NCI-H748 treated with DMSO at 0.1 percent for 48 hours (cell line): ENCODE measurements at regions not wholly inside any gene's neighbourhood (a gene's known extent, or its start where the extent isn't known, plus 50 kb on each side); places are given as distances from the start of the nearest gene placed in this dataset.

Source experiments
- DNase-seq: peaks from one replicate; lab custom pipeline; 2025; lab: John Stamatoyannopoulos, UW

DNA sequence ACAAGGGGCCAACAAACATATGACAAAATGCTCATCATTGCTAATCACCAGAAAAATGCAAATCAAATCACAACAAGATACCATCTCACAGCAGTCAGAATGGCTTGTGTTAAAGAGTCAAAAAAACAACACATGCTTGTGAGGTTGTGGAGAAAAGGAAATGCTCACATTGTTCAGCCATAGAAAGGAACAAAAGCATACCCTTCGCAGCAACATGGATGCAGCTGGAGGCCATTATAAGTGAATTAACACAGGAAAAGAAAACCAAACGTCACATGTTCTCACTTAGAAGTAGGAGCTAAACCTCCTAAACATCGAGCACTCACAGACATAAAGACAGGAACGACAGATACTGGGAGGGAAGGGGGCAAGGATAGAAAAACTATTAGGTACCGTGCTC lies 678.4 kb upstream of the GRM7 start:
- no peak for DNase-seq

DNA sequence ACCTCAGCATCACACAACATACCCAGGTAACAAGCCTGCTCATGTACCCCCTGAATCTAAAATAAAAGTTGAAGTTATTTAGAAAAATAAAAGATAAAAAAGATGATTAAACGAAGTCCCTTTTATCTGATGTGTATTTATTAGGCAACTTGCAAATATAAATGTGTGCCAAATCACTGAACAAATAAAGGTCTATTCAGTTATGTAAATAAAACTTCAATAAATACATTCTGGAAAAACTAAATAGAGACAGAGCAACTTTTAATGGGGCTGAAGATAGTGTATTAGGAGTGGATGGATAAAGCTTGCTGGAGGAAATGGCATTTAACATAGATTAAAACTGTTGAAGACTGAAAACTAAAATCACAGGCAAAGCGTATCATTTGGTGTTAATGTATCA lies 678.0 kb upstream of the GRM7 start:
- DNase-seq, result no peak

DNA sequence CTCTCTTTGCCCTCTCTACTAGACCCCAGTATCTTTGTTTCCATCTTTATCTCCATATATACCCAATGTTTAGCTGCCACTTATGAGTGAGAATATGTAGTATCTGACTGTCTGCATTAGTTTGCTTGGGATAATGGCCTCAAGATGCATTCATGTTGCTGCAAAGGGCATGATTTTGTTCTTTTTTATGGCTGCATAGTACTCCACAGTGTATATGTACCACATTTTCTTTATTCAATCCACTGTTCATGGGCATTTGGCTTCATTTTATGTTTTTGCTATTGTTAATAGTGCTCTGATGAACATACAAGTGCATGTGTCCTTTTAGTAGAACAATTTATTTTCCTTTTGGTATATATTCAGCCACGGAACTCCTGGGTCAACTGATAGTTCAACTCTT lies 671.5 kb upstream of the GRM7 start:
- DNase-seq, result no peak

DNA sequence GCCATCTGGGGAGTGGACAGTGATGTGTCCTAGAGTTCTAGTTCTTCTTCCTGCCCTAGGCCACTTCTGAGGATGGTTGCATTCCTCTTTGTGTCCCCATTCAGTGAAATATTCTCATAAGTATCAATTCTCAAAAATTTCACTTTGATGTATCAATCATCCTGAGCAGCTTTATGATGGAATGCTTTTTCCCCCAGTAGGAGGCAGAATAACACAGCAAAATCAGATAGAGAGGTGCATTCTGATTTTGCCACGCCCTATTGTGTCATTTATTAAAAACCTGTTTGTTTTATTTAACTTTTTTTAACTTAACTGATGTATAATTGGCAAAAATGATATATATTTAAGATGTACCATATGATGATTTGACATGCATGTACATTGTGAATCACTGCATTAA lies 656.0 kb upstream of the GRM7 start:
- DNase-seq, result no peak

DNA sequence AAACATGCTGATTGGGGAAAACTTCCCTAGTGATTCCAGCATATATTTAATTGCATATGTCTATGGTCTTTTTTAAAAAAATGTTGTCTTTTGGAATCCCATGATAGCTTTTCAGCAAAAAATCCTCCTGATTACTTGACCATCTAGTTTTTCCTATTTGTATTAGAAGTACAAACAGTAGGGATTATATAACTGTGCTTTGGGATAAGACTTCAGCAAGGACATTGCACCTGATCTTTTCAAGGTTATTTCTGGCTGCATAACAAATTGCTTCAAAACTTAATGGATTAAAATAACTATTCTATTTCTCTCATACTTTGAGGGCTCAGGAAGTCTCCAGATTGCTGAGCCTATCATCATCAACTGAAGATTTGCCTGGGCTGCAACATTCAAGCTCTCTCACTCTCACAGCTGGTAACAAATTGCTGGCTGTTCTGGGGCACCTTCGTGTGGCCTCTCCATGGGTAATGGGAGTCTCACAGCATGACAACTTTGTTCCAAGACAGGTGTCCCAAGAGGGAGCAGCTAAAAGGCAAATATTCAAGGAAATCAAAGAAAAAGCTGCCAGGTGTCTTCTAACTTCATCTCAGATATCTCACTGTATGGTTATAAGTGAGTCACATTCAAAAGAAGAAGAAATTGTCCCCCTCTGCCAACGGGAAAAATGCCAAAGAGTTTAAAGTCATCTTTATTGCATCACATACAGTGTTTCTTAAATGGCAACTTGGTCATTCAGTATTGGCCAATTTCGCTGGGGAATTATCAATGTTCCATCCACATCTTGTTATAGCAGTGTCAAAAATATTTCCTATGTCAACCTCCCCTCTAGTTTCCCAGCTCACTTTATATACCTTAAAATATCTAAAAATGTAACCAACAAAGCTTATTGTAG lies 644.5 kb upstream of the GRM7 start:
- no peak for DNase-seq

DNA sequence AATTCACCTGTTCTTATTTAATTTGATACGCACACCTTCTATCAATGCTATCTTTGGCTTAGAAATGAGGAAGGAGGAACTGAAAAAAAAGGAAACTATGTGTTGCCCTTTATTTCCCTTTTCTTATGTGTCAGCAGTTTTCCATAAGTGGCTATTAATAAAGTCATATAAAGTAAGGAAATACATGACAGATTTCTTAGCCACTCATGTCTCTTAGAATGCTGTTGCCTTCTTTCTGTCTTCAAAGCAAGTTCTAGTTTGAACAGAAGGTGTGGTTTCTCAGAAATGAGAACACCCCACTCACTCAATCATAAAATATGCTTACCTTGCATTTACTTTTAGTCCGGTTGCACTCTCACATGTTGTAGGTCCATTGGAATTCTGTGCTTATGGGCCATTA lies 640.5 kb upstream of the GRM7 start:
- DNase-seq, result no peak

DNA sequence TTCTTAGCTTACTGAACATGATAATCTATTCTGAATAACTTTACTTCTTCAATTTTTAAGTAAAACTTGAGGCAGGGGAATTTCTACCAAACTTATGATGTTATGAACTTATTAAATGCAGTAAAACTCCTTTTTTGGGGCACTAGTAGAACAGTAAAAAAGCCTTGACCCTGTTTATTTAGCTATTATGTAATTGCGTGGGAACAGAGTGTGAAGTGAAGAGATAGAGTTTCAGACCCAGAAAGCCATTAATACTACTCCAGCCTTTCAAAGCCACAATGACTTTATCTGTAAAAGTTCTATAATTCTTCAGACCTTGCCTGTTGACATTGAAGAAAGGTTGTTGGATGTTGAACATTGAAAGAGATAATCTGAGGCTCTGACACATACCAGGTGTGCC lies 638.8 kb upstream of the GRM7 start:
- no peak for DNase-seq

DNA sequence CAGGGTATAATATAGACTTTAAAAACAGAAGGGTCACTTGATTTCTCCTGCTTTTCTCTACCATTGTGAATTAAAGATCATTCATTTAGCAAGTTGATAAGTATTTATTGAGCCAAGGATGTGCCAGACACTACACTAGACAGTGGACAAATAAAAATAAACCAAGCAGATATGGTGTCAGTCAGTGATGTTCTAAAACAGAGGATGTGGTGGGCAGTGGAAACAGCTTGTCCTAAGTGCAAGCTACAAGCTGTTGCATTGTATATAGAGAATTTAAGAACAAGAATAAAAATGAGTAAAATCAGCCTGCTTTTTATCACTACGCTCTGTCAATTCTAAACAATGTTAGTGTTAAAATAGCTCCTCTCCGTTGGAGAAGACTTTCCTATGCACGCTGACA lies 637.3 kb upstream of the GRM7 start:
- DNase-seq, result no peak

DNA sequence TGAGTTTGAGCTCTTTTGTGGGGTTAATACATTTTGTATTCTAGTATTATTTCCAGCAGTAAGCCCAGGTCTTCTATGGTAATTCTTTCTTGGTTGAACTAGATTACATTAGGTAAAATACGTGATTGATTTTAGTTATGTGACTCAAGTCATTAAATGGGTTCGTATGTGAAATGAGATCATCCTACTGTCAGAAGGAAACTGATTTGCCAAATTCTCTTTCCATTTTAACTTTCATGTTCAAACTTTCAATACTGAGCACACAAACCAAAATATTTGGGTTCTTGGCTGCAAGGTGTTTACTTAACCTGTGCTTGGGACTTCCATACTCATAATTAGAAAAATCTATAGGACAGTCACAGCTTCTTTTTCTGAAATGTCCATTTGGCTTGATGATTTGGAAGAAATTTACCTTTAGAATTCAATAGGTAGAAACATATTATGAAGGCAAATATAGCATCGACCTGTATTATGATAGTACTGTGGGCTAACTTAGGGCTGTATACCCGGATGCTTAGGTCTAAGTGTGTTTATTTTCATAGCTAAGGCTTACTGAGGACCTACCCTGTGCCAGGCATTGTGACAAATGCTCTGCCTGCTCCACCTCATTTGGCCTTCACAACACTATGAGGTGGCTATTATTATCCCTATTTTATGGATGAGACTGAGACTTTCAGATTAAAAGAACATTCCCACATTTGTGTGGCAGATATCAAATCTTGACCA lies 631.8 kb upstream of the GRM7 start:
- DNase-seq, result no peak

DNA sequence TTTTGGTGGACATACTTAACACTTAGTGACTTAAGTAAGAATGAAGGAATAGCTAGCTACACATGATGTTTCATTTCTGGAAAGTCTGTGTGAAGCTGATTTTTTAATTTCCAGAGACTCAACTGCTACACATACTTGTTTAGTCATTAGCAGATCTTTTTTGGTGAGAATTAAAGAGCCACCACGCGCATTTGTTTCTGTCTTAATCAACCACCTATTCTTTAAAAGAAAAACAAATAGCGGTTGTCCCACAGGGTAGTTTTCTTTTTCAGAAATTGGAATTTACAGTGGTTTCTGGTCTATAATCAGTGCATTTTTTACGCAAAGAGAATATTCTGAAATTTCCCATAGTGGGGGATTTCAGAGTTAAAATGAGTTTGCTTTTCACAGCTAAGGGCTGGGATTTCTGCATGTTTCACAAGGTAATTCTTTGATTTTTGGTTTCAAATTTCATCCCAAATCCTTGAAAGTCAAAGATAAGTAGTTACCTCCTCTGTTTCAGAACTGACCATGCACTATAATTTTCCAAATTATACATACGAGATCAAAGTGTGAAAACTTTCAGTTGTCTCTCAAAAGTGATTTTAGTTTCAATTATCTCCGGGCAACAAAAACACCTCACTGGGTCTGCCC lies 631.0 kb upstream of the GRM7 start:
- DNase-seq, result no peak

DNA sequence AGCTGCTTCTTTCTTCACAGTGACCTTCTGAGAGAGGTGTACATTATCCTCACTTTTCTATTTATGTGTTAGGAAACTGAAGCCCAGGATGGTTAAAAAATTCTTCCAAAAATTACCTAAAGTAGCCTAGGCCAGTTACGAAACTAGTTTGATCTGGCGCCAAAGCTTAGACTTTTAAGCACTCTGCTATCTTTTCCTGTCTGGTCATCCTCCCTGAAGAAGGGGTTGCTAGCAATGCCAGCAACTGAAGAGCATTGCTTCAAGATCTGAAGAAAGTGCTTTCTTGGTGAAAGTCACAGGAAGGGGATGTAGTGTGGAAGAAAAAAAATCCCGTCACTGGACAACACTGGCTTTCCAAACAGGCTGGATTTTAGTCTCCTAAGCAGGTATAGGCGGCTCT lies 618.8 kb upstream of the GRM7 start:
- no peak for DNase-seq

DNA sequence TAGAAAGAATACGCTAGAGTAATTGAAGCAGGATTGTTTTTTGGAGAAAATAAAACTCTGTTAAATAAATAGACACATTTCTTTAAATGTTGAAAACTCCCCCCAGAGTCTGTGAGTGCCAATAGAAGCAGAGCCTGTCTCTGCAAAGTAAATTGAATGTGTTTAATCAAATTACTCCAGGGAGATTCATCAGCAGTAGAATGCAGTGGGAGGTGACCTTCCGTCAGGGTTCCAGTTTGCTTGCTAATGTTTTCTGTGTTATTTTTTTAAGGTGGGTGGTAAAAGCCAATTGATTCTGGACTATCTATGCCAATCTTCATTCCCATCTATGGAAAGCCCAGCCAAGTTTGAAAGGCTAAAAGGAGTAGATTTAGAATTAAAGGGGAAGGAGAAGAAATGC lies 612.4 kb upstream of the GRM7 start:
- DNase-seq, result no peak

DNA sequence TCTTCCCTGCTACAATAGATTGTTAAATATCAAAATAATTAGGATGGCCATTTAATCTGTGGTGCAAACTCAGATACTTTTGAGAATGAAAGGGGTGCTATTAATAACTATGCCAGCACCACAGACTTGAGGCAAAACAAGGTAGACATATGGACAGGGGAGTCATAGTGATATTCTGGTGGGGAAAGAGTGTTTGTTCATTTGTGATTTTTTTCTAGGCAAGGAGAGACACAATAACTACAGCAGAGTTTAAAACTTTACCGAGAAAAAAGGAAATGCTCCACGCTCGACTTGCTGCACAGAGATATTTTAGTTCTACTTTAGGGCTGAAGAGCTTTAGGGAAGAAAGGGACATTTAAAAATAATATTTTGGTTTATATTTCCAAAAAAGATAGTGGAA lies 611.2 kb upstream of the GRM7 start:
- DNase-seq, result no peak

DNA sequence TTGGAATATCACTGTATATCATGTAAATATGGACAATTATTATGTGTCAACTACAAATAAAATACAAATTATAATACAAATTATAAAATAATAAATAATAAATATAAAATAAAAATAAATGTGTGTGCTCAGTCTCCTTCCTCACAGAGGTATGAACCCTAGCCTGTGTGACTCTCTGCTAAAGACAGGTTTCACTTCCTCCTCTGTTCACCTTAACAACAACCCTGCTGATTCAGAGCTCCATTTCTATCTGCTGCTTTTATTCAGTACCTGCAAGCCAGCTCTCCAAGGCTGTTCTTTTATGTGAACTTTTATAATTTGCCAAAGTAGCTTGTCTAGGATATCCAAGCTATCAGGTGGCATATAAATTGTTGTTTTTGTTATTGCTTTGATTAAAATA lies 610.7 kb upstream of the GRM7 start:
- no peak for DNase-seq

DNA sequence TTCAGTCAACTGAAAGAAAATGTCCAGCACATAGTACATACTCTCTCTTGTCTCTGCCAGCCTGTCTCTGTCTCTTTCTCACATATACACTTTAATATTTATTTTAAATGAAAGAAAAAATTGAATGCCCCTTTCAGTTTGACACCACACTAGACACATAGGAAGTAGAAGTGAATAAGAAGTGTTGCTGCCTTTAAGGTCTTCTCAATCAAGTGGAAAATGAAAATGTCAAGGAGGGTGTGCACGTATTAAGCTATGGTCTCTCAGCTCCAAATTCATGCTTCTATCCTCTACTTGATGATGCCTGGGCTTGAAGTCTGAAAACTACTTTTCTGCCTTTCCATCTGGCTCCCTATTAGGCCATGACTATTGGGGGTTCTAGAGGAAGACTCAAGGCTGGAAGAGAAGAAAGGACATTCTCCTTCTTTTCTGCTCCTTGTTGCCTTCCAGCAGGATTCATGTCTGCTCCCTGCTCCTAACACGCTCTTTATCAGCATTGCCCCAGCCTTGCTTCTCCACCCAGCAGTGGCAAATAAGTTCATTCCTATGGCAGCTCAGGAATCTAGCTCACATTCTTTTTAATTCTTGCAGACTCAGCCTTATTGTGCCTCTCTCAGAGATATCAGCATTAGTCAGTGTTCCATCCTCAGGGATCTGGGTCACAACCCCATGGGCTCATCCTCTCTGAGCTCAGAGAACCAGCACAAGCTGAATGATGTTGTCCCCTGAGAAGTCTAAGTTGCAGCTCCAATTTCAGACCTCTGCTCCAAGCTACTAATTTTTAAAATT lies 609.1 kb upstream of the GRM7 start:
- no peak for DNase-seq

DNA sequence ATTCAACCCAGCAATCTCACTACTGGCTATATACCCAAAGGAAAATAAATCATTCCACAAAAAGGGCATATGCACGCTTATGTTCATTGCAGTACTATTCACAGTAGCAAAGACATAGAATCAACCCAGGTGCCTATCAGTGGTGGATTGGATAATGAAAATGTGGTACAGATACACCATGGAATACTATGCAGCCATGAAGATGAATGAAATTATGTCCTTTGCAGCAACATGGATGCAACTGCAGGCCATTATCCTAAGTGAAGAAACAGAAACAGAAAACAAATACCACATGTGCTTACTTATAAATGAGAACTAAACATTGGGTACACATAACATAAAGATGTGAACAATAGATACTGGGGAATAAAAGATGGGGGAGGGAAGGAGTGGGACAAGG lies 606.4 kb upstream of the GRM7 start:
- DNase-seq, result no peak

DNA sequence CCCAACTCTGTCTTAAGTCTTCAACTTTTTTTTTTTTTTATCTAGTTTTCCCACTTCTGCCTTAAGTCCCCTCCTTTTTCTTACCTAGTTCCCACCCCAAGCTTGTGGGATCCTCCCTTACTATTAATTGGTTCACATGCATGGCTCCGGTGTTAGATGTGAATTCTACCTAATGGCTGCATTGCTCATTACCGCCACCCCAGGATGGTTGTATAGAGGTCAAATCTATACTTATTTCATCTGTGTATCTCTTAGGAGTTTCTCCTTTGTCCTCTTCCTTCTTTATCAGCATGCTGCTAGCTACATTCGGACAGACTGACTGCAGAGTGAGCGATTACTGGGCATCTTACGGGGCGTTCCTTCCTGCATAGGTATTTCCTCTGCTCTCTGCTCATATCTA lies 605.7 kb upstream of the GRM7 start:
- DNase-seq, result no peak

DNA sequence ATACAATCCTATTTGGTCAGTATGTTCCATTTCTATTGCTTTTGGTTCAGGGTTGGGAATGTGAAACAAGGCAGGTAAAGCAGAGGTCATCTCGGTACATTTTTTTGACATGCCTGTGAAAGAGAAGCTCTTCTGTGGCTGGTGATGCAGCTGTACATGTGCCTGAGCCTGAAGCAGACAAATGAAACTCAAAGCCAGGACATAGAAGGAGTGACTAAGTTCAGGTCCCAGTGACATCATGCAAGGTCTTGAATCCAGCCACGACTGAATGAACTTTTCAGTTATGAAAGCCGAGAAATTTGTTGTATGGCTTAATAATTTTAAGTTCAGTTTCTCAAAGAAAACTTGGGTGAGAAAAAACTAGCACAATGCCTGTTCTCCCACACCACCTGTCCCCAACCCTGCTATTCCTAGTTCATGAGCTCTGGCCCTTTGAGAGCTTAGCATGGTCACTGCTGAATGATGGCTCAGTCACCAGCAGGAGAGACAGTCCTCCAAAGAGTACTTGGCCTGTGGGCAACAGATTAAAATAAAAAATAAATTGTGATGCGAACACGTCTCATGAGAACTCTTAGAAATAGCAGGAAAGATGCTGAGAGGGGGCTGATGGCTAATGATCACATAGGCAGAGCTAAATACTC lies 600.2 kb upstream of the GRM7 start:
- no peak for DNase-seq

DNA sequence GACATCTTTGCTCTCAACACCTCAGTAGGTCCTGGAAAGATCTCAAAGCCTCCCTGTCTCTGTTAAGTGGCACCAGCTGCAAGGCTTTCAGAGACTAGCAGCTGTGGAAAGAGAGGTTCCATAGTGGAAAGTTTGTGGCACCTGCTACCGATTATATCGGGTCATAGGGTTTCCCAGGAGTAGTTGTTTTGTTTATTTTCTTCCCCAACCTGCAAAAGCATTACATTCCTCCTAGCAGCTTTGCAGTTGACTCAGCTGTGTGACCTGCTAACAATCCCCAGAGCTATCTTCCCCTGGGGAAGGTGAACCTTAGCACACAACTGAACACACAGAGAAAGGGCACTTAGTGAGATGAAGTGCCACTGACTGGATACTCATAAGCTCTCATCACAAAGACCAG lies 598.9 kb upstream of the GRM7 start:
- DNase-seq, result peak; percentile 50

DNA sequence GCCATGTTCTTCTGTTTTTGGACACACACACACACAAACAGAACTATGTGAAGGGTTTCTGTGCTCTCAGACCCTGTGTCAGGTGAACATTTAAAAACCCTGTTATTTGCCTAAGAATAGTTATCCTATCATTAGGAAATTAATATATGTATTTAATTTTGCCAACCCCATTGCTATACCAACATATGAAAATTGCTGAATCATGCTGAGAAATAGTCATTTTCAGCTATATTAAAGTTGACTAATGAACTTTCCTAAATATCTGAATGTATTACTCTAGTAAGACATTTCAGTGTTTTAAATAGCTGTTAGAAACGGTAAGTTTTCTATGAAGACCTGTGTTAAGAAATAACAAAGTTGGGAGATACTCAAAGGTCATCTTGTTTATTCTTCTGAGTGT lies 596.9 kb upstream of the GRM7 start:
- DNase-seq, result no peak

DNA sequence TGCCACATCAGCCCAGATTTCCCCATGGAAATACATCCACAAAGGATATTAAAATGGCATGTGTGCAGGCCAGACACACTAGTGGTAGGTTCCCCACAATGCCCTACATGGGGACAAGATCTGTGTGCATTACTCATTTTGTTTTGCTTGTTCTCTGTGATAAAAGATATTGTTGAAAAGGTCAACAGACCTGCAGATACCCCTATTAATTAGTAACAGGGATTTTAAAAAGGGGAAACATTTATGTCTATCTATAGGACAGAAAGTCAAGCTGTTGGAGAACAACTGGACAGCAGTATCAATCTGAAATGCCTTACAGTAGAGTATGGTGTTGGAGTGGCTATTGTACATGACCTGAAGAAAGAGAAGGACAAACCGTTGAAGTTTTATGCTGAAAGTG lies 596.0 kb upstream of the GRM7 start:
- DNase-seq, result no peak

DNA sequence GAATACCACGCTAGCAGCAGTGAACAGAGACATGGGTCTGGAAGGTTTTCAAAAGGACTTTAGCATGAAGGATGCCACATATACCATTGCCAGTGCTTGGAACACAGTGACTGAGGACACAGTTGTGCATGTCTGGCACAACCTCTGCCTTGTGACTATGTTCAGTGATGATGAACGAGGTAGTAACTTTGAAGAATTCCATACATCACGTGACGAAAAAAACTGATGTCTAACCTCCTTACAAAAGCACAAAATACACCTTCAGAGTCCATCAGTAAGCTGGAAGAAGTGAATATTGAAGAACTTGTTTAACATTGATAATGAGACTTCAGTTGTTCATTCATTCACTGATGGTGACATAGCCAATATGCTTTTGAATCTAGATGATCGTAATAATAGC lies 594.8 kb upstream of the GRM7 start:
- DNase-seq, result no peak
